ENCODE measurements at regions not wholly inside any gene's neighbourhood (a gene's known extent, or its start where the extent isn't known, plus 50 kb on each side); places are given as distances from the start of the nearest gene placed in this dataset.

GRCh38 chr7:81870608-81871007, 100.8 kb upstream of the HGF start:
- H4K20me1 ChIP-seq (ENCODE audit: insufficient read depth, low read length) = no peaks in the 10 kb centered on the region
- Mint-ChIP-seq H3K4me3 (no peak overlapping the region), H3K27me3 (ENCODE audit: low read depth in 3 of 3) (no peaks in the 10 kb centered on the region), H3K4me1 (peaks cover 5% of the 10 kb centered on the region), H3K9me3 (peaks cover 2 to 11% (median 4%) of the 10 kb centered on the region in 7 donors), H3K36me3 (no peaks in the 10 kb centered on the region), H3K27ac (no peak overlapping the region)
- no peak for TF ChIP-seq CTCF (IDR thresholded peaks at IDR 0.05)
- intact Hi-C loops (cut with micrococcal nuclease) = no loop called here
- no peak overlapping the region for H3K27ac ChIP-seq (ENCODE audit: low read depth in 1 of 2, low read length in 2 of 2)
- H3K4me2 ChIP-seq (replicated peaks; ENCODE audit: extremely low read depth, low read length, poor library complexity, severe bottlenecking) = no peak overlapping the region
- H3K4me3 ChIP-seq (replicated peaks in 1 of 3; ENCODE audit: low read depth in 2 of 3, low read length in 3 of 3) = no peak overlapping the region
- no peak for DNase-seq
- no peaks in the 10 kb centered on the region for H3K9me3 ChIP-seq (replicated peaks in 1 of 2; ENCODE audit: control insufficient read depth in 1 of 2, insufficient read depth in 1 of 2, low read length in 2 of 2)
- peak overlapping the region; percentile 7 for H2AFZ ChIP-seq (ENCODE audit: insufficient read depth, low read depth, low read length, poor library complexity, severe bottlenecking)
- H3K4me1 ChIP-seq (ENCODE audit: control insufficient read depth in 1 of 2, insufficient read depth in 2 of 2, low read length in 2 of 2) = no peaks in the 10 kb centered on the region
- no peaks in the 10 kb centered on the region for H3K36me3 ChIP-seq (replicated peaks in 1 of 2; ENCODE audit: control insufficient read depth in 1 of 2, insufficient read depth in 2 of 2, low read length in 2 of 2)
- H3K27me3 ChIP-seq (ENCODE audit: control insufficient read depth in 2 of 2, insufficient read depth in 2 of 2, low read length in 2 of 2) = no peaks in the 10 kb centered on the region
- no peaks in the 10 kb centered on the region for H3K79me2 ChIP-seq (ENCODE audit: insufficient read depth, low read length)
- no peak overlapping the region for H3K9ac ChIP-seq (ENCODE audit: insufficient read depth, low read length, poor library complexity, severe bottlenecking)

- Histone ChIP-seq H3K79me2 (ENCODE audit: insufficient read depth, low read length) (no peaks in the 10 kb centered on the region), H3K9me3 (replicated peaks in 1 of 2; ENCODE audit: control insufficient read depth in 1 of 2, insufficient read depth in 1 of 2, low read length in 2 of 2) (no peaks in the 10 kb centered on the region), H3K36me3 (replicated peaks in 1 of 2; ENCODE audit: control insufficient read depth in 1 of 2, insufficient read depth in 2 of 2, low read length in 2 of 2) (no peaks in the 10 kb centered on the region), H3K4me3 (replicated peaks in 1 of 3; ENCODE audit: low read depth in 2 of 3, low read length in 3 of 3) (no peak overlapping the region), H4K20me1 (ENCODE audit: insufficient read depth, low read length) (no peaks in the 10 kb centered on the region), H3K27me3 (ENCODE audit: control insufficient read depth in 2 of 2, insufficient read depth in 2 of 2, low read length in 2 of 2) (no peaks in the 10 kb centered on the region), H3K9ac (ENCODE audit: insufficient read depth, low read length, poor library complexity, severe bottlenecking) (no peak overlapping the region), H3K4me1 (ENCODE audit: control insufficient read depth in 1 of 2, insufficient read depth in 2 of 2, low read length in 2 of 2) (no peaks in the 10 kb centered on the region), H3K27ac (ENCODE audit: low read depth in 1 of 2, low read length in 2 of 2) (no peak overlapping the region), H3K4me2 (replicated peaks; ENCODE audit: extremely low read depth, low read length, poor library complexity, severe bottlenecking) (no peak overlapping the region), H2AFZ (ENCODE audit: insufficient read depth, low read depth, low read length, poor library complexity, severe bottlenecking) (no peak overlapping the region)
- Mint-ChIP-seq H3K9me3 (peaks cover 2 to 11% (median 4%) of the 10 kb centered on the region in 7 donors), H3K27me3 (ENCODE audit: low read depth in 3 of 3) (no peaks in the 10 kb centered on the region), H3K4me3 (no peak overlapping the region), H3K27ac (no peak overlapping the region), H3K4me1 (peaks cover 5% of the 10 kb centered on the region), H3K36me3 (no peaks in the 10 kb centered on the region)
- WGBS (ENCODE audit: insufficient coverage) = 100% methylated on average over 1 of the region's 2 CpGs
- DNase-seq = no peak
- intact Hi-C loops (cut with micrococcal nuclease) = no loop called here
- no peak for TF ChIP-seq CTCF (IDR thresholded peaks at IDR 0.05)
These were observed 99.8 kb upstream of the HGF start for GRCh38 chr7:81869670-81870069.
